GM12878 (cell line): ENCODE measurements at regions not wholly inside any gene's neighbourhood (a gene's known extent, or its start where the extent isn't known, plus 50 kb on each side); places are given as distances from the start of the nearest gene placed in this dataset.
"Not testable (repeated sequence)": the region's sequence is repeated elsewhere in the genome, so short reads cannot be mapped to it uniquely, and the experiment has no call there.

Experiments used
- EZH2 ChIP-seq: IDR thresholded peaks from 2 replicates; pipeline ENCODE4 v1.6.1; 2012; ENCODE audit warnings: low read depth, mild to moderate bottlenecking, control low read depth, inconsistent platforms, low read length, borderline replicate concordance; ENCODE audit not compliant: control insufficient read depth
- SMC3 ChIP-seq: IDR thresholded peaks from 2 replicates; pipeline ENCODE4 v1.6.1; 2011; ENCODE audit warnings: low read length, improper control_type of control experiment, borderline replicate concordance
- ZNF274 ChIP-seq: IDR thresholded peaks from one replicate; pipeline ENCODE4 v1.8.0; 2011; ENCODE audit not compliant: insufficient read length, insufficient read depth
- TF ChIP-seq, protein P1 (sequence below): IDR thresholded peaks from 2 replicates; pipeline ENCODE4 v1.6.1; 2011; ENCODE audit warnings: low read depth, low read length, improper control_type of control experiment, borderline replicate concordance
- TF ChIP-seq, protein P2 (sequence below), 3 experiments: IDR thresholded peaks in 2 of 3; conservative IDR thresholded peaks in 1 of 3; 2 replicates each; pipeline ENCODE4 v1.5.1; 2011; ENCODE audit warnings: low read depth in 3 of 3, low read length in 3 of 3, mild to moderate bottlenecking in 3 of 3, control low read depth in 2 of 3, moderate library complexity in 2 of 3, inconsistent platforms in 1 of 3, mixed read lengths in 1 of 3; ENCODE audit not compliant: control insufficient read depth in 2 of 3, insufficient read depth in 1 of 3; ENCODE audit errors: extremely low read depth in 1 of 3

DNA sequence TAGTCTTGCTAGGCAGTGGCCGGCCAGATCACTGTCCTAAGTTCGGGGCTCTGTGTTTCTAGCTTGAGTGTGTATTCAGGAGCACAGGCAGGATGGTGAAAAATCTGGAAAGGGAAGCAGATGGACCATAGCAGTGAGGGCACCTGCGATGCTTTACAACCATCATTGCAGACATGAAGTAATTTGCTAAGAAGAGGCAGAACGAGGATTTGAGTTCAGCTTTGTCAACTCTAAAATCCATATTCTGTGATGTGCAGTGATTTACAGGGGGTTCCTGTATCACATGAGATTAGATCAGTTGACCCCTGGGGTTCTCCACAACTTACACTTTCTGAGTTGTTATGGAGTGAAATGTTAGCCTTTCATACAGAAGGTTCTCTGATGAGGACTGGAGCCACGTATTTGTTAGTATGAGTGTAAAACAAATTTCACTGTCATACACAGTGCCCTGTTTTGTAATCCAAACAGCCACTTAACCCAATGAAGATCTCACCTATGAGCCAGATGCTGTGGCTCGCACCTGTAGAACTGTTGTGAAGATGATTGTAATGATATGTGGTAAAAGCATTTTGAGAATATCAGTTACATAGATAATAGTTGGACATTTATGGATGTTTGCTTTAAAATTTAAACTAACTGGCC, 173.0 kb upstream of the VKORC1L1 start:
- not testable (repeated sequence) for TF ChIP-seq SMC3, EZH2, ZNF274
- TF ChIP-seq, protein P1, sequence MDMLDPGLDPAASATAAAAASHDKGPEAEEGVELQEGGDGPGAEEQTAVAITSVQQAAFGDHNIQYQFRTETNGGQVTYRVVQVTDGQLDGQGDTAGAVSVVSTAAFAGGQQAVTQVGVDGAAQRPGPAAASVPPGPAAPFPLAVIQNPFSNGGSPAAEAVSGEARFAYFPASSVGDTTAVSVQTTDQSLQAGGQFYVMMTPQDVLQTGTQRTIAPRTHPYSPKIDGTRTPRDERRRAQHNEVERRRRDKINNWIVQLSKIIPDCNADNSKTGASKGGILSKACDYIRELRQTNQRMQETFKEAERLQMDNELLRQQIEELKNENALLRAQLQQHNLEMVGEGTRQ = not testable (repeated sequence)
- TF ChIP-seq, protein P2, sequence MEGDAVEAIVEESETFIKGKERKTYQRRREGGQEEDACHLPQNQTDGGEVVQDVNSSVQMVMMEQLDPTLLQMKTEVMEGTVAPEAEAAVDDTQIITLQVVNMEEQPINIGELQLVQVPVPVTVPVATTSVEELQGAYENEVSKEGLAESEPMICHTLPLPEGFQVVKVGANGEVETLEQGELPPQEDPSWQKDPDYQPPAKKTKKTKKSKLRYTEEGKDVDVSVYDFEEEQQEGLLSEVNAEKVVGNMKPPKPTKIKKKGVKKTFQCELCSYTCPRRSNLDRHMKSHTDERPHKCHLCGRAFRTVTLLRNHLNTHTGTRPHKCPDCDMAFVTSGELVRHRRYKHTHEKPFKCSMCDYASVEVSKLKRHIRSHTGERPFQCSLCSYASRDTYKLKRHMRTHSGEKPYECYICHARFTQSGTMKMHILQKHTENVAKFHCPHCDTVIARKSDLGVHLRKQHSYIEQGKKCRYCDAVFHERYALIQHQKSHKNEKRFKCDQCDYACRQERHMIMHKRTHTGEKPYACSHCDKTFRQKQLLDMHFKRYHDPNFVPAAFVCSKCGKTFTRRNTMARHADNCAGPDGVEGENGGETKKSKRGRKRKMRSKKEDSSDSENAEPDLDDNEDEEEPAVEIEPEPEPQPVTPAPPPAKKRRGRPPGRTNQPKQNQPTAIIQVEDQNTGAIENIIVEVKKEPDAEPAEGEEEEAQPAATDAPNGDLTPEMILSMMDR (IDR thresholded peaks at IDR 0.05 in 2 of 3, conservative IDR thresholded peaks at IDR 0.05 in 1 of 3; ENCODE audit: control insufficient read depth in 2 of 3, extremely low read depth in 1 of 3, insufficient read depth in 1 of 3, low read depth in 3 of 3, low read length in 3 of 3) = not testable (repeated sequence)
